MM.1S (cell line): ENCODE measurements at regions not wholly inside any gene's neighbourhood (a gene's known extent, or its start where the extent isn't known, plus 50 kb on each side); places are given as distances from the start of the nearest gene placed in this dataset.

ENCODE experiments used
- DNase-seq: peaks from one replicate; pipeline ENCODE4 v3.0.0-alpha.2; 2015
- H2AFZ ChIP-seq: fragments of 300-600 bp; sonication (generic); 2 replicates; pipeline ENCODE4 v1.6.0; 2016; ENCODE audit warnings: antibody characterized with exemption, low read length
- H3F3A ChIP-seq: fragments of 300-600 bp; sonication (generic); 2 replicates; pipeline ENCODE4 v1.6.1; 2016; ENCODE audit warnings: mild to moderate bottlenecking, antibody characterized with exemption, low read length, moderate library complexity, mixed read lengths; ENCODE audit not compliant: insufficient read depth
- H3K27ac ChIP-seq: fragments of 300-600 bp; sonication (generic); 2 replicates; pipeline ENCODE4 v1.5.1; 2016; ENCODE audit warnings: mild to moderate bottlenecking, low read length
- H3K27me3 ChIP-seq: fragments of 300-600 bp; sonication (generic); replicated peaks from 2 replicates; pipeline ENCODE4 v1.6.0; 2016; ENCODE audit warnings: low read length; ENCODE audit not compliant: insufficient read depth
- H3K36me3 ChIP-seq: fragments of 300-600 bp; sonication (generic); replicated peaks from 2 replicates; pipeline ENCODE4 v1.6.1; 2016; ENCODE audit warnings: mild to moderate bottlenecking, low read length, mixed read lengths; ENCODE audit not compliant: insufficient read depth
- H3K4me1 ChIP-seq: fragments of 300-600 bp; sonication (generic); 2 replicates; pipeline ENCODE4 v1.6.1; 2016; ENCODE audit warnings: low read length, mixed read lengths
- H3K4me2 ChIP-seq: fragments of 300-600 bp; sonication (generic); 2 replicates; pipeline ENCODE4 v1.6.0; 2016; ENCODE audit warnings: low read depth, low read length
- H3K4me3 ChIP-seq: fragments of 300-600 bp; sonication (generic); 2 replicates; pipeline ENCODE4 v1.5.1; 2016; ENCODE audit warnings: low read length, mixed read lengths
- H3K79me2 ChIP-seq: fragments of 300-600 bp; sonication (generic); 2 replicates; pipeline ENCODE4 v1.6.1; 2016; ENCODE audit warnings: mixed run types, low read length, mixed read lengths
- H3K9ac ChIP-seq: fragments of 300-600 bp; sonication (generic); 2 replicates; pipeline ENCODE4 v1.6.1; 2016; ENCODE audit warnings: low read length, mixed read lengths
- H3K9me2 ChIP-seq: fragments of 300-600 bp; sonication (generic); replicated peaks from 2 replicates; pipeline ENCODE4 v1.6.1; 2016; ENCODE audit warnings: mild to moderate bottlenecking, low read length, mixed read lengths; ENCODE audit not compliant: insufficient read depth
- H3K9me3 ChIP-seq: fragments of 300-600 bp; sonication (generic); replicated peaks from 2 replicates; pipeline ENCODE4 v1.6.1; 2016; ENCODE audit warnings: mild to moderate bottlenecking, low read length, mixed read lengths; ENCODE audit not compliant: insufficient read depth
- H4K20me1 ChIP-seq: fragments of 300-600 bp; sonication (generic); 2 replicates; pipeline ENCODE4 v1.6.1; 2016; ENCODE audit warnings: mild to moderate bottlenecking, low read length, moderate library complexity, mixed read lengths; ENCODE audit not compliant: insufficient read depth
- CTCF ChIP-seq: fragments of 300-600 bp; sonication (generic); IDR thresholded peaks from 2 replicates; pipeline ENCODE4 v1.5.1; 2016; ENCODE audit warnings: antibody characterized with exemption, low read length, mixed read lengths
- EZH2 ChIP-seq: fragments of 300-600 bp; sonication (generic); optimal IDR thresholded peaks from 2 replicates; pipeline ENCODE3; 2017; ENCODE audit warnings: low read depth, mild to moderate bottlenecking, antibody characterized with exemption, low read length, mixed read lengths
- EZH2phosphoT487 ChIP-seq: fragments of 300-600 bp; sonication (generic); IDR thresholded peaks from 2 replicates; pipeline ENCODE4 v1.6.1; 2018; ENCODE audit warnings: antibody characterized with exemption, low read length

GRCh38 chr3:162165346-162165745, 668.7 kb downstream of the OTOL1 start:
- Histone ChIP-seq H3K4me2 (peak overlapping the region; percentile 81), H3K9me2 (no peaks in the 10 kb centered on the region), H3K27ac (no peak overlapping the region)

GRCh38 chr3:162166543-162166942, 669.9 kb downstream of the OTOL1 start:
- Histone ChIP-seq H3K27ac (no peak overlapping the region), H2AFZ (no peak overlapping the region), H3K36me3 (no peaks in the 10 kb centered on the region), H3K9me3 (no peaks in the 10 kb centered on the region), H3F3A (no peaks in the 10 kb centered on the region), H3K4me3 (no peak overlapping the region), H3K79me2 (no peaks in the 10 kb centered on the region), H4K20me1 (no peaks in the 10 kb centered on the region), H3K9me2 (no peaks in the 10 kb centered on the region), H3K27me3 (no peaks in the 10 kb centered on the region), H3K9ac (no peak overlapping the region), H3K4me1 (peaks cover 7% of the 10 kb centered on the region; the same call in 1 of the 2 replicates), H3K4me2 (no peak overlapping the region)
- no peak for DNase-seq
- TF ChIP-seq CTCF (no peak), EZH2 (no peak), EZH2phosphoT487 (no peak)

More at GRCh38 chr3:162165346-162165745, 668.7 kb downstream of the OTOL1 start:
- TF ChIP-seq EZH2phosphoT487 (no peak), CTCF (no peak), EZH2 (no peak)
- H3K9me3 ChIP-seq, result no peaks in the 10 kb centered on the region
- H2AFZ ChIP-seq, result peak overlapping the region; percentile 71
- DNase-seq, result peak; percentile 64
- no peaks in the 10 kb centered on the region for H4K20me1 ChIP-seq
- H3K27me3 ChIP-seq, result no peaks in the 10 kb centered on the region
- H3K79me2 ChIP-seq, result no peaks in the 10 kb centered on the region
- peaks cover 7% of the 10 kb centered on the region; the same call in 1 of the 2 replicates for H3K4me1 ChIP-seq
- no peaks in the 10 kb centered on the region for H3F3A ChIP-seq
- H3K4me3 ChIP-seq, result peak overlapping the region; percentile 34
- H3K9ac ChIP-seq, result peak overlapping the region; percentile 9; the same call in 1 of the 2 replicates
- no peaks in the 10 kb centered on the region for H3K36me3 ChIP-seq

- DNase-seq, result no peak
- Histone ChIP-seq H3K27me3 (no peaks in the 10 kb centered on the region), H2AFZ (no peak overlapping the region), H3K4me2 (no peak overlapping the region), H4K20me1 (no peaks in the 10 kb centered on the region), H3F3A (no peaks in the 10 kb centered on the region), H3K36me3 (no peaks in the 10 kb centered on the region), H3K4me1 (peaks cover 7% of the 10 kb centered on the region; the same call in 1 of the 2 replicates), H3K4me3 (no peak overlapping the region), H3K27ac (no peak overlapping the region), H3K9me3 (no peaks in the 10 kb centered on the region), H3K9ac (no peak overlapping the region), H3K9me2 (no peaks in the 10 kb centered on the region), H3K79me2 (no peaks in the 10 kb centered on the region)
- no peak for TF ChIP-seq EZH2
- no peak for TF ChIP-seq EZH2phosphoT487
- no peak for TF ChIP-seq CTCF
Observed at GRCh38 chr3:162168715-162169114, 672.1 kb downstream of the OTOL1 start.
